ENCODE measurements at regions not wholly inside any gene's neighbourhood (a gene's known extent, or its start where the extent isn't known, plus 50 kb on each side); places are given as distances from the start of the nearest gene placed in this dataset.

GRCh38 chr3:194931865-194932264 is 246.2 kb downstream of the FAM43A start:
- H3K27ac Mint-ChIP-seq = peak overlapping the region; percentile 32
- Histone ChIP-seq H2AFZ (ENCODE audit: insufficient read depth, low read depth, low read length, poor library complexity, severe bottlenecking) (no peak overlapping the region), H3K4me1 (ENCODE audit: control insufficient read depth in 2 of 2, insufficient read depth in 2 of 2, low read length in 2 of 2) (peaks cover 0 to 2% of the 10 kb centered on the region in 2 donors), H3K4me2 (replicated peaks; ENCODE audit: low read depth, low read length, poor library complexity, severe bottlenecking) (no peak overlapping the region), H3K36me3 (replicated peaks in 1 of 2; ENCODE audit: control extremely low read depth in 1 of 2, control insufficient read depth in 1 of 2, extremely low read depth in 1 of 2, insufficient read depth in 2 of 2, low read length in 1 of 2) (no peaks in the 10 kb centered on the region), H3K4me3 (ENCODE audit: control extremely low read depth in 1 of 5, extremely low read depth in 1 of 5, insufficient read depth in 1 of 5, low read depth in 2 of 5, low read length in 4 of 5) (no peak overlapping the region), H4K20me1 (ENCODE audit: control insufficient read depth, insufficient read depth, low read length, poor library complexity, severe bottlenecking) (no peaks in the 10 kb centered on the region), H3K27me3 (replicated peaks in 1 of 4; ENCODE audit: control extremely low read depth in 1 of 4, control insufficient read depth in 3 of 4, insufficient read depth in 4 of 4, low read length in 3 of 4) (peaks cover 0 to 9% (median 0%) of the 10 kb centered on the region in 4 experiments), H3K9ac (ENCODE audit: low read length) (no peak overlapping the region), H3K27ac (ENCODE audit: low read length in 2 of 2) (no peak overlapping the region), H3K79me2 (ENCODE audit: control insufficient read depth, insufficient read depth, low read length) (no peaks in the 10 kb centered on the region), H3K9me3 (ENCODE audit: control extremely low read depth in 1 of 3, control insufficient read depth in 2 of 3, insufficient read depth in 1 of 3, low read length in 2 of 3) (peaks cover 0 to 9% (median 8%) of the 10 kb centered on the region in 3 donors)
- peaks cover 10% of the 10 kb centered on the region for H3K4me1 Mint-ChIP-seq
- intact Hi-C loops (cut with micrococcal nuclease) = no loop called here
- H3K27me3 Mint-ChIP-seq = peaks cover 32% of the 10 kb centered on the region
- no peak overlapping the region for H3K4me3 Mint-ChIP-seq
- DNase-seq (no peak), ATAC-seq (ENCODE audit: low read depth) (no peak)
- H3K9me3 Mint-ChIP-seq (ENCODE audit: insufficient read depth) = peaks cover 2% of the 10 kb centered on the region
- ChIA-PET POLR2A (no interaction called here), CTCF (no interaction called here)
- 100% methylated on average over 2 of the region's 2 CpGs for WGBS (ENCODE audit: insufficient coverage)
- no peak for TF ChIP-seq EZH2 (IDR thresholded peaks at IDR 0.05; ENCODE audit: borderline replicate concordance, insufficient read depth, low read depth, low read length, poor library complexity, severe bottlenecking)
- no peak for TF ChIP-seq CTCF (IDR thresholded peaks at IDR 0.05)

GRCh38 chr3:194933465-194933864 is 247.8 kb downstream of the FAM43A start:
- no peak overlapping the region for H3K27ac ChIP-seq (ENCODE audit: low read length in 2 of 2)
- Mint-ChIP-seq H3K4me1 (peaks cover 10% of the 10 kb centered on the region), H3K9me3 (ENCODE audit: insufficient read depth) (peaks cover 4% of the 10 kb centered on the region), H3K4me3 (no peak overlapping the region), H3K27ac (no peak overlapping the region), H3K27me3 (peaks cover 33% of the 10 kb centered on the region)
- H3K9me3 ChIP-seq (ENCODE audit: control extremely low read depth in 1 of 3, control insufficient read depth in 2 of 3, insufficient read depth in 1 of 3, low read length in 2 of 3) = peaks cover 0 to 9% (median 8%) of the 10 kb centered on the region in 3 donors
- no peaks in the 10 kb centered on the region for H3K36me3 ChIP-seq (replicated peaks in 1 of 2; ENCODE audit: control extremely low read depth in 1 of 2, control insufficient read depth in 1 of 2, extremely low read depth in 1 of 2, insufficient read depth in 2 of 2, low read length in 1 of 2)
- H2AFZ ChIP-seq (ENCODE audit: insufficient read depth, low read depth, low read length, poor library complexity, severe bottlenecking) = no peak overlapping the region
- no peak for ATAC-seq (ENCODE audit: low read depth)
- intact Hi-C loops (cut with micrococcal nuclease) = no loop called here
- peaks cover 0 to 2% of the 10 kb centered on the region in 2 donors for H3K4me1 ChIP-seq (ENCODE audit: control insufficient read depth in 2 of 2, insufficient read depth in 2 of 2, low read length in 2 of 2)
- no peak for DNase-seq
- WGBS (ENCODE audit: insufficient coverage) = 100% methylated on average over 5 of the region's 5 CpGs
- H3K79me2 ChIP-seq (ENCODE audit: control insufficient read depth, insufficient read depth, low read length) = no peaks in the 10 kb centered on the region
- TF ChIP-seq CTCF (IDR thresholded peaks at IDR 0.05) (no peak), EZH2 (IDR thresholded peaks at IDR 0.05; ENCODE audit: borderline replicate concordance, insufficient read depth, low read depth, low read length, poor library complexity, severe bottlenecking) (no peak)
- H3K9ac ChIP-seq (ENCODE audit: low read length) = no peak overlapping the region
- peaks cover 0 to 9% (median 0%) of the 10 kb centered on the region in 4 experiments for H3K27me3 ChIP-seq (replicated peaks in 1 of 4; ENCODE audit: control extremely low read depth in 1 of 4, control insufficient read depth in 3 of 4, insufficient read depth in 4 of 4, low read length in 3 of 4)
- ChIA-PET CTCF (no interaction called here), POLR2A (no interaction called here)
- H3K4me2 ChIP-seq (replicated peaks; ENCODE audit: low read depth, low read length, poor library complexity, severe bottlenecking) = no peak overlapping the region
- H3K4me3 ChIP-seq (ENCODE audit: control extremely low read depth in 1 of 5, extremely low read depth in 1 of 5, insufficient read depth in 1 of 5, low read depth in 2 of 5, low read length in 4 of 5) = no peak overlapping the region
- H4K20me1 ChIP-seq (ENCODE audit: control insufficient read depth, insufficient read depth, low read length, poor library complexity, severe bottlenecking) = no peaks in the 10 kb centered on the region

Measured in B cell (primary cell).